HG03196 (cell line): ENCODE measurements at regions not wholly inside any gene's neighbourhood (a gene's known extent, or its start where the extent isn't known, plus 50 kb on each side); places are given as distances from the start of the nearest gene placed in this dataset.

ENCODE experiments used
- ATAC-seq: cut with Tn5 transposase; IDR thresholded peaks from one replicate; pipeline ENCODE4 v1.9.1; 2021; ENCODE audit not compliant: unreplicated experiment

DNA sequence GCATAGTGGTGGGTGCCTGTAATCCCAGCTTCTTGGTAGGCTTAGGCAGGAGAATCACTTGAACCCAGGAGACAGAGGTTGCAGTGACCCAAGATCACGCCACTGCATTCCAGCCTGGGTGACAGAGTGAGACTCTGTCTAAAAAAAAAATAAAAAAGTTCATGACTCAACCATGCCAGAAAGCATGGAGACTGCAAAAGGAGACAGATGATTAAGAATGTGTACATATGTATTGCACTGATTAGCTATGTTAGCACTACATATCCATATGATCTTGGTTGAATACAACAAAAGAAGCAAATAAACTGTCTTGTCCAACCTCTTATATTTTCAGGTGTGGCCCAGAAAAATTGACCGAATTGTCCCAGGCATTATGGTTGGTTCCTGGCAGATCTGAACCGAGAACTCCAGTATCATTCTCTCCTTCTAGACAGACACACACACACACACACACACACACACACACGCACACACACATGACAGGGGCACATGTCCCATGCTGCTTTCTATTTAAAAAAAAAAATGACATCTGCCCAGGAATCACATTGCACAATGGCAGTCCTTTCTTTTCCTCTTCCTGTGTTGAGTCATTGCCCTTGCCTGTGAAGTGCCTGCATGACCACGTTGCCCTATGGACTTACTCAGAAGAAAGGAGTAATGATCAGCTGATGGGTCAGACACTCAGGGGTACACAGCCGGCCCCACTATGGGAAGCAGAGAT lies 65.6 kb downstream of the MYCN start:
- ATAC-seq: no peak

DNA sequence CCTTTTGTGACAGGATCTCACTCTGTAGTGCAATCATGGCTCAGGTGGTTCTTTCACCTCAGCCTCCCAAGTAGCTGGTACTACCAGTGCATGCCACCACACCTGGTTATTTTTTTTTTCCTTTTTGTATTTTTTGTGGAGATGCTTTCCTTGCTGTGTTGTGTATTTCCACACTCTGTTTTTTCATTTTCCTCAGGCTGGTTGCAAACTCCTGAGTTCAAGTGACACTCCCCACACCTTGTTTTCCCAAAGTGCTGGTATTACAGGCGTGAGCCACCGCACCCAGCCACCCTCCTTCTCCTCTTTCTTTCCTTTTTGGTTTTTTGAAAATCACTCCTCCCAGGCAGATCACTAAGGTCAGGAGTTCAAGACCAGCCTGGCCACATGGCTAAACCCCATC lies 65.0 kb downstream of the MYCN start:
- ATAC-seq: no peak

DNA sequence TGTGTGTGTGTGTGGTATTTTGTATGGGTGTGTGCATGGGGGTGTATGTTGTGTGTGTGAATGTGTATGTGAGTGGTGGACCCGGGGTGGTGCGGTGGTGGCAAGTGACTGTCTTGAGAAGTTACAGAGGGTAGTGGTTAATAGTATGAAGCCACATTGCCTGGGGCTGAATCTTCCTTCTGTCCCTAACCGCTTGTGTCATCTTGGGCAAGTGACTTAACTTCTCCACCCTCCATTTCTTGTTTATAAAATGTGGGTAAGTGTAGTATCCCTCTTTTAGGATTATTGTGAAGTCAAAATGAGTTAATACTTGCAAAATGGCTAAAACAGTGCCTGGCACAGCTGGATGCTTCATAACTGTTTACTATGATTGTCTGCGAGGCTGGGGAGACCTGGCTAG lies 63.5 kb downstream of the MYCN start:
- ATAC-seq: no peak

DNA sequence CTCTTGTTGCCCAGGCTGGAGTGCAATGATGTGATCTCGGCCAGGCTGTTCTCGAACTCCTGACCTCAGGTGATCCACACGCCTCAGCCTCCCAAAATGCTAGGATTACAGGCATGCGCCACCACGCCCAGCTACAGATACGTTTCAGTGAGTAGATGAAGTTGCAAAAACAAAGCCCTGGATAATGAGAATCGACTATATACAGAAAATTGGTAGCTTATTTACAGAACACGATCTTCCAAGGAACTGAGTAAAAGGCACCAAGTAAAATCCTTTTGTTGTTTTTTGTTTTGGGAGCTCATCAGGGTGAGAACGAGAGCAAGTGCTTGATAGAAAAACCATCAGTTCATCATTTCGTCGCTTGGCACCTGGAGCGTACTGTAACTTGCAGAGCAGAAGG lies 62.8 kb downstream of the MYCN start:
- no peak for ATAC-seq

DNA sequence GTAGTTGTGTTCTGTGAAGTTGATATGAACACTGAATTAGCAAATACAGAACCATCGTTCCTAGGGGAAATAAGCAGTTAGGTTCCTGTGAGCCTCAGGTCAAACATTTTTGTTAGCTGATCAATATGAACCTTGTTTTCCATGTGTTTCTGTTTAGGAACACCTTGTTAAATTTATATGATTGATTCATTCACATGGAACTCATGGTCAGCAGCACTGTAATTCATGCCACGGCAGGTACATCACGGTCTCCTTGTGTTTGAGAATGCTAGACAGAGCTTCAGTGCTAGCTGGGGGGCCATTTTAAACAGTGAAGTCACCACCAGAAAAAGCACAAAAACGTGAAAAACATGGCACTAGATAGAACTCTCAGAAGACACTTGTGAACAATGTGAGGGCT lies 62.2 kb downstream of the MYCN start:
- ATAC-seq: no peak

DNA sequence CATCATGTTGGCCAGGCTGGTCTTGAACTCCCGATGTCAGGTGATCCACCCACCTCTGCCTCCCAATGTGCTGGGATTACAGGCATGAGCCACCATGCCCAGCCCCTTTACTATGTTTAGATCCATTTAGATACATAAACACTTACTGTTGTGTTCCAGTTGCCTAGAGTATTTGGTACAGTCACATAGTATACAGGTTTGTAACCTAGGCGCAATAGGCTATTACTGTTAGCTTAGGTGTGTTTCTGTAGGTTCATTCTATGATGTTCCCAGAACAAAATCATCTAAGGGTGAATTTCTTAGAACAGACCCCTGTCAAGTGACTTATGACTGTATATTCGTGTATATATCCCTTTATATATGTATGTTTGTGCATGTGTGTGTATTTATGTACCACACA lies 61.8 kb downstream of the MYCN start:
- no peak for ATAC-seq

DNA sequence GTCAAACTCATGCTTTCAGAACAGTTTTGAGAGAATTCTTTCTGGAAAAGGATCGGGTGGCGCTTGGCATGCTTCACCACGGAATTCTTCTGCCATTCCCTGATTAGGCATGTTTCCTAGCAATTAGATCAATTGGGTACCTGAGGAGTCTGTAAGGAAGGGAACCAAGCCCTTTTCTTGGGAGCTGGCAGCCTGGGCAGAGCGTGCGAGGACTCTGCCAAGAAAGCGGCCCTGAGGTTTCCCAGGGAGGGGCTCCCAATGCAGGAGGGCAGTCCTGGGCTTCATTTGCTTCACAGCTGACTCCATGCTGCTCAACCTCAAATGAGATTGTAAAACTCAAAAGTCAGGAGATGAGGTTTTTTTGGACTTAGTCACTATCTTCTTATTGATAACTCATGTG lies 60.3 kb downstream of the MYCN start:
- ATAC-seq: no peak

DNA sequence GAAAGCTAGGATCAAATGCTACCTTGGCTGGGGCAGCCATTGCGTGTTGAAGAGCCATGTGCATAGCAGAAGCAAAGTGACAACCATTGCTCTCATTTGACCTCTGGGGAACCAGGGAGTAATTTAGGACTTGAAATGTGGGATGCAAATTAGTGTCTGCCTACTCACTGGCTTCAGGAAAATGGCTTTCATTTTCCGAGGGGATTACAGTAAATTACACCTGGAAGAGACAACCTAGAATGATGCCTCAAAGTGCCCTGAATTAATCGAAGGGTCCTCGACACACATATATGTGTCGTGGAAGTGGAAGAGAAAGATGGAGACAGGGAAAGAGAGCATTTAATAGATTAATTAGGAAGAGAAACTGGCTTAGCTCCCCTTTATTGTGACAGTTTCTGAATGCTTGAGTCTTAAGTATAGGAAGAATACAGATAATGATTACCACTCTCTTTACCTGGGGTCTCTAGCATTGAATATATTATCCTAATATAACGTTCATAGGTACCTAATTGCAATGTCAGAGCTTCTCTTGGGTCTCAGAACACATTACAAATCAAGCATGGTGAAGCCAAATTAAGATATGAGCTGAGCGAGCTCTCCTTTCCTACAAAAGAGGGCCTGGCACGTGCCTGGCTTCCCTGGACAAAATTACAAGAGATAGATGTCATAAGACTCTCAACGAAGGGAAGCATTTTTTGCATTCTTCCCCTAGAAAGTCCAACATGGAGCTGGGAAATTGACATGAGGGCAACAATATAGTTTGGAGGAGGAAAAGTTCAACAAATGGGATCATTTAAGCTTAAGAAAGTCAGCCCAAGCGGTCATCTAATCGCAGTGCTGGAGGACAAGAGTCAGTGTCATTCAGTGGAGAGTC lies 59.5 kb downstream of the MYCN start:
- no peak for ATAC-seq

DNA sequence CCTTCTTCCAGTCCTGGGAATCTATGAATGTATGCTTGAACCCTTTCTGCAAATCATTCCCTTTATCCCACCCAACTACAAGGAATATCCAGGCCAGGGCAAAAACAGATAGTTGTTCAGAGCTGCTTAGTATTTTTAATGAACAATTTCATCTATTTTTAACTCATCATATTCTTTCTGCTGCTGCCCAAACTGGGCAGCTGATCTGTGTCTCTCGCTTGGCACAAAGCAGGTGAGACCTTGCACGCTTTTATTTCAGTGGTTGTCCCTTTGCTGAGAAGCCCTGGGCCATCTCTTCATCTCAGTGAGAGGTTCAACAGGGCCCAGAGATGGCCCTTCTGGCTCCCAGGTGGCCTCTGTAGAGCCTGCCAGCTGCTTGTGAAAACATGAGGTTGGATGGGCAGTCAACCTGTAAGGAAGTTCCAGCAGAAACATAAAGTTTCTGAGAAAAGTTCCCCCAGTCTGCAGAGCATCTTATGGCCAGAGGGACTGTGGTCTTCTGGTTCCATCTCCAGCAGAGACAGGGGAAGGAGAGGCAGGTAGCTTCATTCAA lies 57.5 kb downstream of the MYCN start:
- no peak for ATAC-seq

DNA sequence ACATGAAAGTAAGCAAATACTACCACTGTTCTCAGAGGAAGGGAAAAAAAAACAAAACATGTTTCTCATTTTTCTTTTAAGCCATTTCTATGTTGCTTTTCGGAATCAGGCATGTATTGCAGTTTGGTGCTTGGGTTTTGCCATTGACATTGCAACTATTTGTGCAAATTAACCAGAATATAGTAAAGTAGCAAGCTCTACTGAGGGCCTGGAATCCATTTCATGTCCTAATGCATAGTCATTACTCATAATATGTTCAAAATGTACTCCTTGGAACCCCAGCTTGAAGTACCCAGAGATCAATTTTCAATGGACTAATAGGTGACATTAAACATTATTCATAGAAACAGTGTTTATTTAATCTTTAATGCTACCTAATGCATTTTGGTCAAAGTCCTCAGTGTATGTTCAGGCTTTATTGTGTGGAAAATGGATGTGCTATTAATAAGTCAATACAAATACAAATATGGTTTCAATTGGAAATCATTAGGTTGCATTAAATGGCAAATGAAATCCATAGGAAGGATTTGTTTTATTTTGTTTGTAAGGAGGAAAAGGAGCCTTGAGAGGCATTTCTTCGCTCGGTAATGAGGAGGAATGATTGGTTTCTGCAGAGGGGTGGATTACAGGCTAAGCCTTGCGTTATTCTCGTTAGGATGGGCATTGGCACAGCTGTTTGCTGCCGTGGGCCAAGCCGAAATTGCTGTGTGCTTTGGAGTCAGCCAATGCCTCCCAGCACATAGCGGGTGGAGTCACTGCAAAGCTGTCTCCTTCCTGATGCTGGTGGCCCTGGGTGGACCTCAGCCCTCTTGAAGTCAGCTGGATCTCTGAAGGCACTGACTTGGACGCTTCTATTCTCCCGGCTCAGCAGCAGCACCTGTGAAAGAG lies 56.4 kb downstream of the MYCN start:
- no peak for ATAC-seq
